ENCODE measurements at regions not wholly inside any gene's neighbourhood (a gene's known extent, or its start where the extent isn't known, plus 50 kb on each side); places are given as distances from the start of the nearest gene placed in this dataset.

DNA sequence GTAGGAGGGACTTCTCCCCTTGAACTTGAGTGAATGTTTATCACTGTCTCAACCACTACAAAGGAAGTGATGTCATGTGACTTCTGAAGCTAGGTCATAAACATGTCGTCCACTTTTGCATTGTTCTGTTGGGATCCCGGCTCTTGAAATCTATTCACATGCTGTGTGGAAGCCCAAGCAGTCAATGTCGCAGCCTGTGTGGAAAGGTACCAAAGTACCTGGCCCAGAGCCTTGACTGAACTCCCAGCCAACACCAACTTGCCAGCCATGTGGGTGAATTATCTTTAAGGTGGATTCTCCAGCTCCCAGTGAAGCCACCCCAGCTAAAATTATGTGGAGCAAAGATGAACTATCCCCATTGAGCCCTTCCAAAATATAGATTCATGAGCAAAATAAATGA, 85.0 kb upstream of the USP38 start:
- Histone ChIP-seq H3K27ac (ENCODE audit: low read depth, low read length) (no peak overlapping the region), H3K36me3 (ENCODE audit: control insufficient read depth, insufficient read depth, low read length) (no peaks in the 10 kb centered on the region), H3K27me3 (ENCODE audit: control insufficient read depth, insufficient read depth, low read length, poor library complexity, severe bottlenecking) (no peaks in the 10 kb centered on the region), H3K4me3 (ENCODE audit: low read length) (no peak overlapping the region), H3K9me3 (ENCODE audit: control insufficient read depth, low read length) (peaks cover 8% of the 10 kb centered on the region), H3K9ac (ENCODE audit: extremely low read depth, low read length, poor library complexity, severe bottlenecking) (no peak overlapping the region), H3K4me1 (ENCODE audit: control insufficient read depth, insufficient read depth, low read length) (no peaks in the 10 kb centered on the region)
- no peaks in the 10 kb centered on the region for H3K27me3 Mint-ChIP-seq (ENCODE audit: insufficient read depth)
- TF ChIP-seq, protein P1, sequence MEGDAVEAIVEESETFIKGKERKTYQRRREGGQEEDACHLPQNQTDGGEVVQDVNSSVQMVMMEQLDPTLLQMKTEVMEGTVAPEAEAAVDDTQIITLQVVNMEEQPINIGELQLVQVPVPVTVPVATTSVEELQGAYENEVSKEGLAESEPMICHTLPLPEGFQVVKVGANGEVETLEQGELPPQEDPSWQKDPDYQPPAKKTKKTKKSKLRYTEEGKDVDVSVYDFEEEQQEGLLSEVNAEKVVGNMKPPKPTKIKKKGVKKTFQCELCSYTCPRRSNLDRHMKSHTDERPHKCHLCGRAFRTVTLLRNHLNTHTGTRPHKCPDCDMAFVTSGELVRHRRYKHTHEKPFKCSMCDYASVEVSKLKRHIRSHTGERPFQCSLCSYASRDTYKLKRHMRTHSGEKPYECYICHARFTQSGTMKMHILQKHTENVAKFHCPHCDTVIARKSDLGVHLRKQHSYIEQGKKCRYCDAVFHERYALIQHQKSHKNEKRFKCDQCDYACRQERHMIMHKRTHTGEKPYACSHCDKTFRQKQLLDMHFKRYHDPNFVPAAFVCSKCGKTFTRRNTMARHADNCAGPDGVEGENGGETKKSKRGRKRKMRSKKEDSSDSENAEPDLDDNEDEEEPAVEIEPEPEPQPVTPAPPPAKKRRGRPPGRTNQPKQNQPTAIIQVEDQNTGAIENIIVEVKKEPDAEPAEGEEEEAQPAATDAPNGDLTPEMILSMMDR (conservative IDR thresholded peaks at IDR 0.05): no peak
- no peaks in the 10 kb centered on the region for H3K36me3 Mint-ChIP-seq (ENCODE audit: low read depth)
- H3K4me1 Mint-ChIP-seq: no peaks in the 10 kb centered on the region
- H3K4me3 Mint-ChIP-seq: no peak overlapping the region
- DNase-seq: no peak
- 92 to 96% methylated on average over 3 of the region's 3 CpGs for WGBS, 2 experiments (ENCODE audit: insufficient coverage in 1 of 2, insufficient read length in 1 of 2)
- H3K27ac Mint-ChIP-seq: no peak overlapping the region
- peaks cover 14% of the 10 kb centered on the region for H3K9me3 Mint-ChIP-seq

DNA sequence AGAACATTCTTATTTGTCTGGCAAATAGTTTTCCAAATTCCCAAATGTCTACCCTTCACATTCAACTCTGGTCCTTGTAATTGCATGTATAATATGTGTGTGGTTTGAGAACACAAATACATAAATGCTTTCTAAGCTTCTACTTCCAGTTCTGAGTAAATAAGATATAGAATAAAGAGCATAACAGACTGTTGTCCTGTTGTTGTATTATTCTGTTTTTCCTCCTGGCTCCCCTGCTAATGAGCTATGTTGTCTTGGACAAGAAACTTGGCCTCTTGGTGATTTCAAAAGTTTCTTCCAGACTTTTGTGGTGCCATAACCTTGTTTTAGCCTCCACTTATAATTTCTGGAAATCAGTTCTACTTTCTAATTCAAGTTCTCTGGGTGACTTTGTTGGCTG, 75.3 kb upstream of the USP38 start:
- Mint-ChIP-seq H3K9me3 (peaks cover 9% of the 10 kb centered on the region), H3K36me3 (ENCODE audit: low read depth) (peaks cover 2% of the 10 kb centered on the region), H3K4me1 (peaks cover 2% of the 10 kb centered on the region), H3K27ac (no peak overlapping the region), H3K4me3 (no peak overlapping the region), H3K27me3 (ENCODE audit: insufficient read depth) (no peaks in the 10 kb centered on the region)
- H3K4me3 ChIP-seq (ENCODE audit: low read length): no peak overlapping the region
- no peaks in the 10 kb centered on the region for H3K4me1 ChIP-seq (ENCODE audit: control insufficient read depth, insufficient read depth, low read length)
- H3K36me3 ChIP-seq (ENCODE audit: control insufficient read depth, insufficient read depth, low read length): no peaks in the 10 kb centered on the region
- no peaks in the 10 kb centered on the region for H3K27me3 ChIP-seq (ENCODE audit: control insufficient read depth, insufficient read depth, low read length, poor library complexity, severe bottlenecking)
- no peak for DNase-seq
- TF ChIP-seq, protein P1 (conservative IDR thresholded peaks at IDR 0.05): no peak
- no peak overlapping the region for H3K9ac ChIP-seq (ENCODE audit: extremely low read depth, low read length, poor library complexity, severe bottlenecking)
- H3K27ac ChIP-seq (ENCODE audit: low read depth, low read length): no peak overlapping the region
- H3K9me3 ChIP-seq (ENCODE audit: control insufficient read depth, low read length): no peaks in the 10 kb centered on the region

DNA sequence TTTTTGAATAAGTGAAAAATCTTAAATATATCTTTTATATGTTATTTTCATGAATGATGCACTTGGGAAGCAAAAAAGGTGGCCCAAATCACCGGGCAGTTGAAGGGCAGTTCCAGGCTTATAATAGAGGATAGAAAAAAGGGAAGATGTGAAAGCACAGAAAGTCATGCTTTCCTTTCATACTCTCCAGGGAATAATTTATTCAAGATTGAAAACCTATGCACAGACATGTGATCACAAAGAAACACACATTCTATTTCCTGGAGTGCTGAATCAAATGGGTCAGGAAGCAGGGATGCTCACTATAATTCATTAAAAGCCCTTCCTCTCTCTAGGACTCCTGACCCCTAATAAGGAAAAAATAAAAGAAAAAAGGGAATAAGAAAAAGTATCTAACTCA, 66.1 kb upstream of the USP38 start:
- Histone ChIP-seq H3K4me3 (ENCODE audit: low read length) (no peak overlapping the region), H3K9me3 (ENCODE audit: control insufficient read depth, low read length) (no peaks in the 10 kb centered on the region), H3K9ac (ENCODE audit: extremely low read depth, low read length, poor library complexity, severe bottlenecking) (no peak overlapping the region), H3K27ac (ENCODE audit: low read depth, low read length) (no peak overlapping the region), H3K4me1 (ENCODE audit: control insufficient read depth, insufficient read depth, low read length) (no peaks in the 10 kb centered on the region), H3K36me3 (ENCODE audit: control insufficient read depth, insufficient read depth, low read length) (no peaks in the 10 kb centered on the region), H3K27me3 (ENCODE audit: control insufficient read depth, insufficient read depth, low read length, poor library complexity, severe bottlenecking) (no peaks in the 10 kb centered on the region)
- no peaks in the 10 kb centered on the region for H3K36me3 Mint-ChIP-seq (ENCODE audit: low read depth)
- H3K9me3 Mint-ChIP-seq: no peaks in the 10 kb centered on the region
- TF ChIP-seq, protein P1 (conservative IDR thresholded peaks at IDR 0.05): no peak
- H3K27ac Mint-ChIP-seq: no peak overlapping the region
- no peak for DNase-seq
- no peaks in the 10 kb centered on the region for H3K4me1 Mint-ChIP-seq
- no peaks in the 10 kb centered on the region for H3K27me3 Mint-ChIP-seq (ENCODE audit: insufficient read depth)
- WGBS, 2 experiments (ENCODE audit: insufficient coverage in 1 of 2, insufficient read length in 1 of 2): 96% methylated on average over 1 of the region's 1 CpG; no CpG with 5 or more reads in 1 of the 2 experiments
- no peak overlapping the region for H3K4me3 Mint-ChIP-seq
